SW 1271 (cell line): ENCODE measurements at regions not wholly inside any gene's neighbourhood (a gene's known extent, or its start where the extent isn't known, plus 50 kb on each side); places are given as distances from the start of the nearest gene placed in this dataset.

Source experiments
- DNase-seq, 2 experiments: peaks; one replicate each; lab custom pipeline; 2025; lab: John Stamatoyannopoulos, UW

DNA sequence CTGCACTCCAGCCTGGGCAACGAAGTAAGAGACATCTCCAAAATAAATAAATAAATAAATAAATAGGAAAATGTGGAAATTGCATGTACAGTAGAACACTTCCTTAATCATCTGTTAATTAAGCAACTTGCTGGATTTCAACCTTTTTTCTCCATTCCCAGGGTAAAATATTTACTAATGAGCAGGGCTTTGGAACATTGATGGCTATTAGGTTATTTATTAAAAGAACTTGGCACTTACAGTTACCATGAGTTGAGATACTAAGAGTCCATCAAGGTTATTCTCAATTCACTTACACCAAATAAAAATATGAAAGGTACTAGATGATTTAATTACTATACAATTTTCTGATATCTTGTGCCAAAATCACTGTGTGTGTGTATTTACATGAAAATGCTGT lies 607.1 kb downstream of the PCDH18 start:
- no peak for DNase-seq

- no peak for DNase-seq
Observed at GRCh38 chr4:136922066-136922465, 610.2 kb downstream of the PCDH18 start.

- DNase-seq: no peak
Observed at GRCh38 chr4:136920092-136920881, 612.0 kb downstream of the PCDH18 start.

DNA sequence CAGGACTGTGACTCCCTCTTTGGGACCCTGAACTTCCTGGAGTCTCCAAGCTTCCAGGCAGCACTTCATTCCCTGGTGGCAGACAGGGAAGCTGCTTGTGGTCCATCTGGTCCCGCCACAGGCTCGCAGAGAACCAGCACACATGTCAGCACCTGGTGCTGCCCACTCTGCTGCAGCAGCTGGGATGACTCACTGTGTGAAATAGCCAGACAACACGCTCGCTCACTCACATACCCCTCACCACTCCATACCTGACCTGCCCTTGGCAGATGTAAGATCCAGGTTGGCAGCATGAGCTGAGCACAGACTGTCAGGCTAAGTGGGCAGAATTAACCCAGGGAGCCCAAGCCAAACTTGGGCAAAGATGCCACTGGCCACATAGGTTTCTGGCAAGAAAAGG lies 613.5 kb downstream of the PCDH18 start:
- DNase-seq: no peak

DNA sequence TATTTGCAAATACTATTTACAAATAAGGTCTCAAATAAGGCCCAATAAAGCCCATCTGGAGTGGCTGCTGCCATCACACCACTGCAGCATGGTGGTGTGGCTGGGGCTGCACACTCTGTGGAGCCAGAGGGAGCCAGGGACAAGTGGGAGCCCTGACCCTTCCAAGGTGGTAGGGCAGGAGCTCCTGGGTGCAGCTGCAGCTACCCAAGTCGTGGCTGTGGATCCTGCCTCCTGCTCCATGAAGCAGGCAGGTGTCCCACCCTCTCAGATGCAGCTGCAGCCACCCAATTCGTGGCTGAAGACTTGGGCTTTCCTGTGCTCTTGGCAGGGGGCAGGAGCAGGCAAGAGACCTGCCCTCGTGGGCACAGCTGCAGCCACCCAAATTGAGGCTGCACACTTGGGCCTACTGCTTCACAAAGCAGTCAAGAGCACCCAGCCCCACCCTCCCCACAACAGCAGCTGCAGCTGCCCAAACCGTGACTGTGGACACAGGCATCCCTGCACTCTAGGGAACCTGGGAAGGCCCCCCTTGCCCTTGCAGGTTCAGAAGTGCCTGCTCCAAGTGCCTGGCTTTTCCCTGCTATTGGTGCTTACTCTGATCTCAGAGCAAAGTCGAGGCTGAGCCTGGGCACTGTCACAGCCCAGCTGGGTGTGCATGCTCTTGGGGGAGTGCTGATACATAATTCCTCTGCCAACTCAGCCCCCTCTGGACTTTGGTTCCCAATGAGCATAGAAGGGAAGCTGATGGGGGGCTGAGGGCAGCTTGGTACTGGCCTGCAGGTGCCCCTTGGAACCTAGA lies 614.8 kb downstream of the PCDH18 start:
- no peak for DNase-seq

DNA sequence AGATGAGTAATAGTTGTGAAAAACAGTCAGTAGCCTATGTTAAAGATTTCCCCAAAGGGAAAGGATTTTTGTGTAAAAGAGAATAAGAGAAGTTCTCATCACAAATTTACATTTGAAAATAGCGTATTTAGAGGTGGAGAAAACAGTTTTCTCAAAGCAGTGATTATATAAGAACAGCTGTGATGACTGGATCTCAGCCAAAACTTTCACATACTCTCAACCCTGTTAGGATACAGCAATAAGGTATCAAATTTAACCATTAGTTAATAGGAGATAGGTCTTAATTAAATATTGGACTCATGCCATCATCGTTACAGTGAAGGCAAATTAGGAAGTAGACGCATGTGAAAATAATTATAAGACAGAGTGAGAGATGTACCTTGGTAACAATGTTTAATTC lies 622.7 kb downstream of the PCDH18 start:
- no peak for DNase-seq

DNA sequence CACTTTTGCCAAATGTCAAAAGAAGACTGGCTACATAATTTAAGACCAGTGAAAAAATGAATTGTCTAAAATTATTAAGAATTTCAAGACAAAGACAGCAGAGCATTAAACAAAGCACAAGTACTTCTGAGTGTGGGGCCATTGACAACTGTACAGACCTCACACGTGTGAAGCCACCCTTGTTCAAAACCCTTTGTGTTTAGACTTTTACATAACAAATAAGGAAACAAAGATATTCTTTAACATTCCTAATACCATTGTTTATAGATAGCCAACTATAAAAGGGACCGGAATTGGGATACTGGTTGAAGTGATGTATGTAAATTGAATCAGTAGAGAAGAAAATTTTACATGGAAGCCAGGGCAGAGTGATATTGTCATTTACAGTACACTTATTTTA lies 624.2 kb downstream of the PCDH18 start:
- no peak for DNase-seq

DNA sequence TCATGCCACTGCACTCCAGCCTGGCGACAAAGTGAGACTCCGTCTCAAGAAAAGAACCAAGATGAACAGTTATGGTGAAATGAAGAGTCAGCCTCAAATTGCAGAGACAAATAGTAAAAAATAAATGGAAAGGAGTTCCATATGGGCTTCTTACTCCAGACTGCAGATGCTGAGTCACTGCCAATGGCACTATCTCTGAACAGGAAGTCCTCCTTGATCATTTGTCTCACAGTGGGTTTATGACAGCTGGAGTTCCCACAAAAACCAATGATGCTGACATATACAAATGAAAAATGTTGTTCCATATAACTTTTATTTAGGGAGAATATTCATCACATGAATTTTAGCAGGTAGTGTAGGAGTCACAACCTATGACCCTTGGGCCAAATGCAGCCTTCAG lies 631.6 kb downstream of the PCDH18 start:
- DNase-seq: no peak

GRCh38 chr4:136898590-136899248 lies 633.6 kb downstream of the PCDH18 start:
- DNase-seq: no peak

GRCh38 chr4:136893573-136893972 lies 638.7 kb downstream of the PCDH18 start:
- DNase-seq: no peak

- DNase-seq: no peak
Observed at GRCh38 chr4:136881666-136882065, 650.6 kb downstream of the PCDH18 start.

DNA sequence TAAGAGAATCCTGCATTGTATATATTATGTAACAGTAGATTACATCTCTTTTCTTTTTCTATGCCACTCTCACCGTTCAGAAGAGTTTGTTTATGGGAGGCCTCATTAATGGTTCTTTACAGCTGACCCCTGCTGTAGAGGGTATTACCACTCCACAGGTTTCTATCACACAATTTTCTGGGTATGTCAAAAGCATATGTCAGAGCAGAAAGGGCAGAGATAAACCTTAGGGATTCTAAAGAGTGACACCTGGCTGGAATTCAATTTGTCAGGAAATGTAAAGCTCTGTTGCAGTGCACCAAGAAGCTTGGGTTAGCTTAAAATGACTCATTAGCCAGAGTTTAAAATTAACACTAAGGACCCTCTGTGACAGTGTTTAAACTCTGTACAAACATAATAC lies 658.7 kb downstream of the PCDH18 start:
- DNase-seq: no peak

- no peak for DNase-seq
Observed at GRCh38 chr4:136867465-136867864, 664.8 kb downstream of the PCDH18 start.

GRCh38 chr4:136865526-136865925 lies 666.8 kb downstream of the PCDH18 start:
- DNase-seq: no peak

DNA sequence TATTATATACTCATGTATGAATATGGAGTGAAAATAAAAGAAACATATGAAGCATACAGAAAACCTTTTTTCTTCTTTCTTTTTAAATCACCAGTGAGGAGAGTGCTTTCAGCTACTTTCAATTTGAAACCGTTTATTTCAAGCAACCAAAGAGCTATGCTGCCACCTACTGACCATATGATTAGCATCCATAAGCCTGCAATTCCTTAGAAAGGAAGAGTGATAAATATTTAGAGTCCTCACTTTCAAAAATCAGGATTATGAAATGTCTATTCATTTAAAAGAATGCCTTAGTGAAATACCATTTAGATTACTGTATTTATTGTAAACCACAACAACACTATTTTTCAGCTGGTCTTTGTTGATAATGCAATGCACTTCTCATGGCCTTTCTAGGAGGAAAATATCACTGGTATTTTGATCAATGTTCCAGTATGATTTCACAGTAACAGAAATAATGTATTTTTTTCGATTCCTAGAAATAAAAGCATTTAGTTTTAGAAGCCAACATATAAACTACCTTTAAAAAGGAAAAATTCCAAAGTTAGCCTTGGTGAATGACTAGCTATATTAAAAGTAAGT lies 667.6 kb downstream of the PCDH18 start:
- DNase-seq: peak; percentile 0 to 47

GRCh38 chr4:136863756-136864155 lies 668.5 kb downstream of the PCDH18 start:
- peak in 1 of 2 experiments; percentile 1 for DNase-seq

DNA sequence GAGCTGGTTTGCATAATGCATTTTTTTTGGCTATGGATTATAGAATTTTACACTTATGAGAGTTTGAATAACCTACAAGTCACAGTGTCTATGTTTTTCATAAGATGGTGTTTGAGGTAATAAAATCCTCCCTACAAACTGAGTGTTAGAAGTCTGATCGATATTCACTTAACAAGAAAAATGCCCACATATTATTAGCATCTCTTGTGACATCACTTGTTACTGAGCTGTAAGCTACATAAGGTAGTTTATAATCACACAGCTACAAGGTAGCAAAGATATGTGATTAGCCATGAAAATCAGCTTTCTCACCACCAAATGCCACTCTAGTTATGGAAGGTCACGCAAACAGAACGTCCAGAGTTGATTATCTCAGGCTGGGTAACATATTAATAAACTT lies 669.6 kb downstream of the PCDH18 start:
- DNase-seq: no peak

GRCh38 chr4:136861091-136861490 lies 671.2 kb downstream of the PCDH18 start:
- no peak for DNase-seq

DNA sequence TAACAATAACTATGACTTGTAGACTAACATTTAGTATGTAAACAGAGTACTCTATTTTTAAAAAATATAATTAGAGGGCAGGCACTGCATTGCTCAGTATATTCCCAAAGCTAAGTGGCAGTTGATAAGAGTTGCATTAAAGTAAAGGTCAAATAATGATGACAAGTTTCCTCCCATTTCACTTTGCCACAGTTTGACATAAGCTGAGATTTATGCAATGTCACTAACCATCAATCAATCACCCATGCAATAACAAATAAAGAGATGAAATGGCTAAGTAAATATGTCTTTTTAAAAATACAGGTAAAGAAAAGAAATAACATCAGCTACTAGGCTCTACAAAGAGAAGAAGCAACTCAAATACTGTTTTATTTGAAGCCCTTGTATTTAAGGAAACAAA lies 673.4 kb downstream of the PCDH18 start:
- no peak for DNase-seq

DNA sequence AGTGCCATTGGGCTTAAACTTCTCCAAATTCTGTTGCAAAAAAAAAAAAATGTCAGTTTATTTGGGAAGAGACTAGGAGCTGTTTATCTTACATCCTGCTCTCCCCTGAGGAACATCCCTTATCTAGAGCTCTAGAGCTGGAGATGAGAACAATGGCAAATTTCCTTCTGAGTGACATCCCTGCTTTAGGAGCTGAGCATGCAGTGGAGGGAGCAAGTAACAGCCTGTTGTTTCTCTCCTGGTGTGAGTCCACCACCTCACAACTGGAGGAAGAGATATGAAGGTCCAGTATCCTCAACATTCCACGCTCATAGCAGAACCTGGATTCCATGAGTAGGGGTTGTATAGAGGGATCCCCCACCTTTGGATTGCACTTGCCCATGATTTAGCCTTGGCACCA lies 676.4 kb downstream of the PCDH18 start:
- no peak for DNase-seq

DNA sequence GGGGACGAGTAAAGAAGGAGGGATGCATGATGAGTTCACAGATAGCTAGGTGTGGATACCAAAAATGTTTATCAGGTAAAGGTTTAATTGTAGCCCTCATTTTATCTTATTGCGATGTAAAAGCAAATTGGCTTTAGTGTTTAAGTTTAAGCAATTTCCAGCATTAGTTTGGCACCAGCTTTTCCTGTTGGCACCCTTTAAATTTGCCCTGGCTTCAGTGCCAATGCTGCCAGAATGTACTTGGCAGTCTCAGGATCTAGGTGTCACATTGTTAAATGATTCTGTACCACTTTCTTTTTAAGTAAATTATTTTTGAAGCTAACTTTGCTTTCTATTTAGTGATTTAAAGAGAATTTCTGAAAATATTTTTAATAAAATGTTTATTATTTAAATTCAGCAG lies 681.8 kb downstream of the PCDH18 start:
- DNase-seq: no peak

GRCh38 chr4:136847881-136848621 lies 684.2 kb downstream of the PCDH18 start:
- no peak for DNase-seq
